T-helper 17 cell (primary cell): ENCODE measurements at regions not wholly inside any gene's neighbourhood (a gene's known extent, or its start where the extent isn't known, plus 50 kb on each side); places are given as distances from the start of the nearest gene placed in this dataset.

Experiments used
- ATAC-seq: fragments of 150-1000 bp; cut with Tn5 transposase; 2 replicates; pipeline ENCODE4 v1.10.0; 2021; ENCODE audit warnings: mild to moderate bottlenecking, moderate library complexity
- DNase-seq, 3 donors: peaks; one replicate each; pipeline versions ENCODE4 v3.0.0 to v3.0.0-alpha.2; 2020 to 2021
- H3K9me3 ChIP-seq: one replicate; pipeline ENCODE4 v1.7.0; 2013; ENCODE audit warnings: low read length, mild to moderate bottlenecking; ENCODE audit not compliant: control insufficient read depth, poor library complexity, severe bottlenecking
- H3K27ac Mint-ChIP-seq: one replicate; pipeline ENCODE4 v1.8.0; 2022; ENCODE audit warnings: mild to moderate bottlenecking, moderate library complexity, mixed read lengths
- H3K27me3 Mint-ChIP-seq: one replicate; pipeline ENCODE4 v1.8.0; 2022; ENCODE audit warnings: mixed read lengths
- H3K36me3 Mint-ChIP-seq: one replicate; pipeline ENCODE4 v1.8.0; 2022; ENCODE audit warnings: low read depth, mixed read lengths
- H3K4me1 Mint-ChIP-seq: one replicate; pipeline ENCODE4 v1.8.0; 2022; ENCODE audit warnings: mild to moderate bottlenecking, mixed read lengths
- H3K4me3 Mint-ChIP-seq: one replicate; pipeline ENCODE4 v1.8.0; 2022; ENCODE audit warnings: mild to moderate bottlenecking, moderate library complexity, mixed read lengths

- Mint-ChIP-seq H3K27me3 (no peaks in the 10 kb centered on the region), H3K36me3 (no peaks in the 10 kb centered on the region), H3K4me1 (no peaks in the 10 kb centered on the region), H3K27ac (no peak overlapping the region), H3K4me3 (no peak overlapping the region)
- no peak for DNase-seq
- no peaks in the 10 kb centered on the region for H3K9me3 ChIP-seq
- no peak for ATAC-seq
These were observed 522.7 kb downstream of the NUF2 start for GRCh38 chr1:163844459-163844858.

- ATAC-seq (no peak), DNase-seq (no peak)
- H3K9me3 ChIP-seq = no peaks in the 10 kb centered on the region
- Mint-ChIP-seq H3K4me3 (no peak overlapping the region), H3K27me3 (no peaks in the 10 kb centered on the region), H3K36me3 (no peaks in the 10 kb centered on the region), H3K27ac (no peak overlapping the region), H3K4me1 (no peaks in the 10 kb centered on the region)
These were observed 523.5 kb downstream of the NUF2 start for GRCh38 chr1:163845279-163845678.

- Mint-ChIP-seq H3K27ac (no peak overlapping the region), H3K27me3 (no peaks in the 10 kb centered on the region), H3K36me3 (no peaks in the 10 kb centered on the region), H3K4me1 (no peaks in the 10 kb centered on the region), H3K4me3 (no peak overlapping the region)
- no peak for DNase-seq
- no peaks in the 10 kb centered on the region for H3K9me3 ChIP-seq
- no peak for ATAC-seq
These were observed 542.0 kb downstream of the NUF2 start for GRCh38 chr1:163863731-163864130.

- Mint-ChIP-seq H3K4me1 (no peaks in the 10 kb centered on the region), H3K36me3 (no peaks in the 10 kb centered on the region), H3K27ac (no peak overlapping the region), H3K4me3 (no peak overlapping the region), H3K27me3 (no peaks in the 10 kb centered on the region)
- no peak for DNase-seq
- no peaks in the 10 kb centered on the region for H3K9me3 ChIP-seq
- no peak for ATAC-seq
These were observed 542.5 kb downstream of the NUF2 start for GRCh38 chr1:163864207-163864606.

GRCh38 chr1:163866564-163866963, 544.8 kb downstream of the NUF2 start:
- Mint-ChIP-seq H3K36me3 (no peaks in the 10 kb centered on the region), H3K27ac (no peak overlapping the region), H3K4me1 (no peaks in the 10 kb centered on the region), H3K27me3 (no peaks in the 10 kb centered on the region), H3K4me3 (no peak overlapping the region)
- DNase-seq (no peak), ATAC-seq (no peak)
- H3K9me3 ChIP-seq = no peaks in the 10 kb centered on the region

- H3K27ac Mint-ChIP-seq = no peak overlapping the region
- no peak overlapping the region for H3K4me3 Mint-ChIP-seq
- no peaks in the 10 kb centered on the region for H3K27me3 Mint-ChIP-seq
- no peaks in the 10 kb centered on the region for H3K36me3 Mint-ChIP-seq
- H3K9me3 ChIP-seq = no peaks in the 10 kb centered on the region
- ATAC-seq = no peak
- no peak for DNase-seq
- no peaks in the 10 kb centered on the region for H3K4me1 Mint-ChIP-seq
These were observed 548.9 kb downstream of the NUF2 start for GRCh38 chr1:163870666-163871065.

GRCh38 chr1:163872067-163872466, 550.3 kb downstream of the NUF2 start:
- no peak overlapping the region for H3K4me3 Mint-ChIP-seq
- ATAC-seq (no peak), DNase-seq (no peak)
- no peaks in the 10 kb centered on the region for H3K9me3 ChIP-seq
- H3K36me3 Mint-ChIP-seq = no peaks in the 10 kb centered on the region
- H3K4me1 Mint-ChIP-seq = no peaks in the 10 kb centered on the region
- no peak overlapping the region for H3K27ac Mint-ChIP-seq
- H3K27me3 Mint-ChIP-seq = no peaks in the 10 kb centered on the region

- no peaks in the 10 kb centered on the region for H3K9me3 ChIP-seq
- ATAC-seq (no peak), DNase-seq (no peak)
- no peak overlapping the region for H3K27ac Mint-ChIP-seq
- H3K4me3 Mint-ChIP-seq = no peak overlapping the region
- H3K36me3 Mint-ChIP-seq = no peaks in the 10 kb centered on the region
- H3K27me3 Mint-ChIP-seq = no peaks in the 10 kb centered on the region
- H3K4me1 Mint-ChIP-seq = no peaks in the 10 kb centered on the region
These were observed 552.3 kb downstream of the NUF2 start for GRCh38 chr1:163874070-163874469.

GRCh38 chr1:163875200-163875926, 553.6 kb downstream of the NUF2 start:
- no peak overlapping the region for H3K4me3 Mint-ChIP-seq
- H3K4me1 Mint-ChIP-seq = no peaks in the 10 kb centered on the region
- no peaks in the 10 kb centered on the region for H3K36me3 Mint-ChIP-seq
- H3K27ac Mint-ChIP-seq = no peak overlapping the region
- H3K9me3 ChIP-seq = no peaks in the 10 kb centered on the region
- H3K27me3 Mint-ChIP-seq = no peaks in the 10 kb centered on the region
- DNase-seq (no peak), ATAC-seq (no peak)

GRCh38 chr1:163875927-163876320, 554.2 kb downstream of the NUF2 start:
- H3K4me1 Mint-ChIP-seq = no peaks in the 10 kb centered on the region
- no peaks in the 10 kb centered on the region for H3K27me3 Mint-ChIP-seq
- no peak overlapping the region for H3K27ac Mint-ChIP-seq
- H3K4me3 Mint-ChIP-seq = no peak overlapping the region
- no peak for ATAC-seq
- no peaks in the 10 kb centered on the region for H3K9me3 ChIP-seq
- no peak for DNase-seq
- H3K36me3 Mint-ChIP-seq = no peaks in the 10 kb centered on the region

GRCh38 chr1:163876546-163876945, 554.8 kb downstream of the NUF2 start:
- Mint-ChIP-seq H3K27me3 (no peaks in the 10 kb centered on the region), H3K4me1 (no peaks in the 10 kb centered on the region), H3K4me3 (no peak overlapping the region), H3K36me3 (no peaks in the 10 kb centered on the region), H3K27ac (no peak overlapping the region)
- no peak for DNase-seq
- no peaks in the 10 kb centered on the region for H3K9me3 ChIP-seq
- ATAC-seq = no peak

GRCh38 chr1:163877016-163877415, 555.3 kb downstream of the NUF2 start:
- no peaks in the 10 kb centered on the region for H3K4me1 Mint-ChIP-seq
- no peak overlapping the region for H3K4me3 Mint-ChIP-seq
- no peak overlapping the region for H3K27ac Mint-ChIP-seq
- DNase-seq (no peak), ATAC-seq (no peak)
- no peaks in the 10 kb centered on the region for H3K27me3 Mint-ChIP-seq
- no peaks in the 10 kb centered on the region for H3K36me3 Mint-ChIP-seq
- no peaks in the 10 kb centered on the region for H3K9me3 ChIP-seq

GRCh38 chr1:163885510-163885909, 563.8 kb downstream of the NUF2 start:
- Mint-ChIP-seq H3K27me3 (no peaks in the 10 kb centered on the region), H3K4me3 (no peak overlapping the region), H3K27ac (no peak overlapping the region), H3K4me1 (no peaks in the 10 kb centered on the region), H3K36me3 (no peaks in the 10 kb centered on the region)
- no peak for DNase-seq
- no peak for ATAC-seq
- H3K9me3 ChIP-seq = no peaks in the 10 kb centered on the region

GRCh38 chr1:163896001-163896400, 574.2 kb downstream of the NUF2 start:
- ATAC-seq (no peak), DNase-seq (no peak)
- H3K9me3 ChIP-seq = no peaks in the 10 kb centered on the region
- Mint-ChIP-seq H3K4me1 (no peaks in the 10 kb centered on the region), H3K27me3 (no peaks in the 10 kb centered on the region), H3K4me3 (no peak overlapping the region), H3K27ac (no peak overlapping the region), H3K36me3 (no peaks in the 10 kb centered on the region)
